OCI-LY7 (cell line): ENCODE measurements at regions not wholly inside any gene's neighbourhood (a gene's known extent, or its start where the extent isn't known, plus 50 kb on each side); places are given as distances from the start of the nearest gene placed in this dataset.

Experiments used
- BruUV-seq: library from RNA; stranded (reverse); fragments of 400-500 nt; replicated peaks from 2 replicates; lab custom pipeline; 2021; lab: Mats Ljungman, UMichigan
- CTCF ChIA-PET: fragments of 300-600 bp; sonication (Branson Sonifier 250); formaldehyde crosslinking; loops from one replicate; lab custom pipeline; 2022; ENCODE audit warnings: antibody characterized with exemption; ENCODE audit not compliant: unreplicated experiment; lab: Charles Lee
- POLR2A ChIA-PET: fragments of 300-600 bp; sonication (Branson Sonifier 250); formaldehyde crosslinking; loops from one replicate; lab custom pipeline; 2022; ENCODE audit warnings: antibody characterized with exemption; lab: Charles Lee
- DNase-seq: peaks from one replicate; pipeline ENCODE4 v3.0.0-alpha.2; 2015; ENCODE audit warnings: low spot score
- H2AFZ ChIP-seq: fragments of 200-600 bp; sonication (generic), shearing (Covaris generic); 2 replicates; pipeline ENCODE4 v1.6.1; 2014; ENCODE audit warnings: mild to moderate bottlenecking, antibody characterized with exemption, low read length, moderate library complexity
- H3K27ac ChIP-seq: fragments of 200-600 bp; sonication (generic); 2 replicates; pipeline ENCODE4 v1.5.1; 2014; ENCODE audit warnings: mixed run types, low read depth, mild to moderate bottlenecking, moderate library complexity, low read length, inconsistent platforms; ENCODE audit not compliant: poor library complexity, severe bottlenecking
- H3K36me3 ChIP-seq: fragments of 200-600 bp; sonication (generic); 2 replicates; pipeline ENCODE4 v1.6.1; 2014; ENCODE audit warnings: mild to moderate bottlenecking, antibody characterized with exemption, low read length, moderate library complexity, mixed read lengths; ENCODE audit not compliant: insufficient read depth
- H3K4me1 ChIP-seq: fragments of 200-600 bp; sonication (generic); 2 replicates; pipeline ENCODE4 v1.5.1; 2014; ENCODE audit warnings: mild to moderate bottlenecking, low read length; ENCODE audit not compliant: insufficient read depth, poor library complexity, severe bottlenecking
- H3K4me2 ChIP-seq: fragments of 200-600 bp; sonication (generic); 2 replicates; pipeline ENCODE4 v1.6.1; 2014; ENCODE audit warnings: mild to moderate bottlenecking, low read length
- H3K4me3 ChIP-seq: fragments of 200-600 bp; sonication (generic); 2 replicates; pipeline ENCODE4 v1.5.1; 2014; ENCODE audit warnings: mild to moderate bottlenecking, low read depth, low read length; ENCODE audit not compliant: poor library complexity, severe bottlenecking
- H3K79me2 ChIP-seq: fragments of 200-600 bp; sonication (generic); 2 replicates; pipeline ENCODE4 v1.6.1; 2016; ENCODE audit warnings: low read depth, mild to moderate bottlenecking, low read length, moderate library complexity, mixed read lengths; ENCODE audit not compliant: insufficient read depth
- H3K9me2 ChIP-seq: fragments of 200-600 bp; sonication (generic); 2 replicates; pipeline ENCODE4 v1.6.1; 2016; ENCODE audit warnings: mild to moderate bottlenecking, low read length, mixed read lengths; ENCODE audit not compliant: insufficient read depth
- H3K9me3 ChIP-seq: fragments of 200-600 bp; sonication (generic); 2 replicates; pipeline ENCODE4 v1.6.1; 2014; ENCODE audit warnings: mild to moderate bottlenecking, mixed run types, low read length, mixed read lengths
- H4K20me1 ChIP-seq: fragments of 200-600 bp; sonication (generic); 2 replicates; pipeline ENCODE4 v1.6.1; 2014; ENCODE audit warnings: mild to moderate bottlenecking, antibody characterized with exemption, low read length, moderate library complexity, mixed read lengths; ENCODE audit not compliant: insufficient read depth
- CTCF ChIP-seq: fragments of 200-600 bp; sonication (generic); conservative IDR thresholded peaks from 2 replicates; pipeline ENCODE4 v1.5.1; 2014; ENCODE audit warnings: mild to moderate bottlenecking, antibody characterized with exemption, low read length, moderate library complexity, mixed read lengths
- EZH2phosphoT487 ChIP-seq: fragments of 200-600 bp; sonication (generic); IDR thresholded peaks from 2 replicates; pipeline ENCODE4 v1.6.1; 2018; ENCODE audit warnings: low read depth, borderline replicate concordance, mild to moderate bottlenecking, mixed run types, antibody characterized with exemption, low read length, moderate library complexity, mixed read lengths
- intact Hi-C: fragments of 100-400 bp; cut with micrococcal nuclease; formaldehyde crosslinking; loops from one replicate; pipeline ENCODE4 v1.10.0; 2022; ENCODE audit not compliant: unreplicated experiment

GRCh38 chr5:56322592-56322991 is 89.5 kb upstream of the ANKRD55 start:
- no peak overlapping the region for H2AFZ ChIP-seq
- ChIA-PET POLR2A (interaction anchor here (0.5 to 1.2 kb wide), 2 partner anchors 18 to 29 kb away, joined by 3 to 11 read pairs; no protein-coding TSS in a partner anchor), CTCF (no interaction called here)
- no peak overlapping the region for H3K4me2 ChIP-seq
- BruUV-seq, result no TSS peak
- H3K27ac ChIP-seq, result no peak overlapping the region
- H3K79me2 ChIP-seq, result no peaks in the 10 kb centered on the region
- no peaks in the 10 kb centered on the region for H3K36me3 ChIP-seq
- H3K9me2 ChIP-seq, result no peaks in the 10 kb centered on the region
- DNase-seq, result no peak
- peaks cover 6% of the 10 kb centered on the region for H3K4me1 ChIP-seq
- no peak for TF ChIP-seq EZH2phosphoT487
- TF ChIP-seq CTCF, result no peak
- intact Hi-C loops, result no loop called here
- H4K20me1 ChIP-seq, result no peaks in the 10 kb centered on the region
- H3K9me3 ChIP-seq, result no peaks in the 10 kb centered on the region
- no peak overlapping the region for H3K4me3 ChIP-seq

GRCh38 chr5:56321236-56321881 is 88.2 kb upstream of the ANKRD55 start:
- CTCF ChIA-PET, result no interaction called here
- Histone ChIP-seq H3K9me3 (no peaks in the 10 kb centered on the region), H3K27ac (no peak overlapping the region), H3K4me3 (no peak overlapping the region), H3K79me2 (no peaks in the 10 kb centered on the region), H3K4me2 (no peak overlapping the region), H4K20me1 (no peaks in the 10 kb centered on the region), H3K9me2 (no peaks in the 10 kb centered on the region), H2AFZ (no peak overlapping the region), H3K36me3 (no peaks in the 10 kb centered on the region), H3K4me1 (peaks cover 6% of the 10 kb centered on the region)
- no TSS peak for BruUV-seq
- DNase-seq, result no peak
- TF ChIP-seq CTCF, result no peak
- POLR2A ChIA-PET, result no interaction called here
- intact Hi-C loops, result no loop called here

DNA sequence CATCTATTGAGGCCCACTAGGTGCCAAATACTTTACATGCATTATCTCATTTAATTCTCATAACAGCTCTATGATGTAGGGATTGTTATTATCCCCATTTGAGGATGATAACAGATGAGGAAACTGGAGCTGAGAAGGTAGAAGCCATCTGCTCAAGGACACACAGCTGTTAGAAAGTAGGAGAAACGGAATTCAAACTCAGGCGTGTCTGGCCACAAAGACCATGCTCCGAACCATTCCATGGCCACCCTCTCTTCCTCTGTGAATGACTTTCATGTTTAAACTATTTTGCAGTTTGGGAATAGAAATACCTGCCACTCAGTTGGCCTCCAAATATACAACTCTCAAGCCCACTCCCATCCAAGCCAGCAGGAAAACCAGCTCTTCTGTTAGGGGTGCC is 87.6 kb upstream of the ANKRD55 start:
- no peaks in the 10 kb centered on the region for H3K79me2 ChIP-seq
- no peaks in the 10 kb centered on the region for H3K9me3 ChIP-seq
- peaks cover 6% of the 10 kb centered on the region for H3K4me1 ChIP-seq
- no peaks in the 10 kb centered on the region for H3K36me3 ChIP-seq
- no peak for DNase-seq
- no peak overlapping the region for H3K4me3 ChIP-seq
- BruUV-seq, result no TSS peak
- H2AFZ ChIP-seq, result no peak overlapping the region
- no peak overlapping the region for H3K27ac ChIP-seq
- no peaks in the 10 kb centered on the region for H4K20me1 ChIP-seq
- H3K9me2 ChIP-seq, result no peaks in the 10 kb centered on the region
- no peak overlapping the region for H3K4me2 ChIP-seq
- intact Hi-C loops, result no loop called here
- TF ChIP-seq EZH2phosphoT487 (no peak), CTCF (no peak)
- ChIA-PET POLR2A (no interaction called here), CTCF (no interaction called here)
